ENCODE measurements at regions not wholly inside any gene's neighbourhood (a gene's known extent, or its start where the extent isn't known, plus 50 kb on each side); places are given as distances from the start of the nearest gene placed in this dataset.

GRCh38 chr1:199040076-199040905, 401.5 kb downstream of the PTPRC start:
- TF ChIP-seq CTCF (IDR thresholded peaks at IDR 0.05 in 2 of 3, conservative IDR thresholded peaks at IDR 0.05 in 1 of 3; ENCODE audit: control insufficient read depth in 2 of 3, extremely low read depth in 1 of 3, insufficient read depth in 1 of 3, low read depth in 3 of 3, low read length in 3 of 3), result no peak
- no peak for TF ChIP-seq SP1 (IDR thresholded peaks at IDR 0.05; ENCODE audit: low read depth, low read length)
- no peak for TF ChIP-seq SIX5 (IDR thresholded peaks at IDR 0.05; ENCODE audit: low read depth, low read length, severe bottlenecking)
- TF ChIP-seq USF1 (IDR thresholded peaks at IDR 0.05; ENCODE audit: borderline replicate concordance, extremely low read length, insufficient read depth, low read depth, low read length), result no peak
- TF ChIP-seq ELK1 (IDR thresholded peaks at IDR 0.05; ENCODE audit: low read depth, low read length), result no peak
- TF ChIP-seq YY1 (IDR thresholded peaks at IDR 0.05; ENCODE audit: low read depth, low read length), result no peak
- no peak for TF ChIP-seq TCF7 (IDR thresholded peaks at IDR 0.05; ENCODE audit: borderline replicate concordance)
- no peak for TF ChIP-seq ZNF24 (IDR thresholded peaks at IDR 0.05)
- TF ChIP-seq ZBTB40 (IDR thresholded peaks at IDR 0.05; ENCODE audit: borderline replicate concordance), result no peak
- TF ChIP-seq EZH2 (IDR thresholded peaks at IDR 0.05; ENCODE audit: borderline replicate concordance, control insufficient read depth, low read depth, low read length), result no peak
- no peak for TF ChIP-seq ETV6 (conservative IDR thresholded peaks at IDR 0.05 in 1 of 2, IDR thresholded peaks at IDR 0.05 in 1 of 2; ENCODE audit: borderline replicate concordance in 1 of 2, low read depth in 1 of 2)
- no peak for TF ChIP-seq NR2C1 (IDR thresholded peaks at IDR 0.05)
- TF ChIP-seq SUZ12 (IDR thresholded peaks at IDR 0.05; ENCODE audit: unreplicated experiment), result no peak
- no peak for TF ChIP-seq POLR2AphosphoS5 (IDR thresholded peaks at IDR 0.05; ENCODE audit: low read length)
